K562 (cell line): ENCODE measurements at regions not wholly inside any gene's neighbourhood (a gene's known extent, or its start where the extent isn't known, plus 50 kb on each side); places are given as distances from the start of the nearest gene placed in this dataset.

Experiments
- ASH1L ChIP-seq: fragments of 450-650 bp; IDR thresholded peaks from 2 replicates; pipeline ENCODE4 v1.6.1; 2018; ENCODE audit warnings: borderline replicate concordance, mild to moderate bottlenecking, low read depth; ENCODE audit not compliant: partially characterized antibody
- GTF2A2 ChIP-seq: IDR thresholded peaks from 2 replicates; pipeline ENCODE4 v1.6.1; 2016; ENCODE audit warnings: mild to moderate bottlenecking, missing genetic modification characterization, missing compliant biosample characterization
- NCOA1 ChIP-seq: fragments of 450-650 bp; IDR thresholded peaks from 2 replicates; pipeline ENCODE4 v1.6.1; 2016; ENCODE audit warnings: low read depth
- ZNF232 ChIP-seq: sonication (generic); formaldehyde crosslinking; IDR thresholded peaks from 2 replicates; pipeline ENCODE4 v1.8.0; 2022; ENCODE audit warnings: mild to moderate bottlenecking, missing genetic modification reagents
- TF ChIP-seq, protein P1 (sequence below): fragments of 250-450 bp; sonication (Bioruptor Pico); IDR thresholded peaks from 2 replicates; pipeline ENCODE4 v1.5.0; 2021; ENCODE audit warnings: mild to moderate bottlenecking, borderline replicate concordance
- TF ChIP-seq, protein P2 (sequence below), 2 experiments: fragments of 150-350 bp in 1 of 2; IDR thresholded peaks; 2 replicates each; pipeline ENCODE4 v1.6.1; 2012 to 2016; ENCODE audit warnings: low read depth in 2 of 2, low read length in 2 of 2, mild to moderate bottlenecking in 1 of 2, moderate library complexity in 1 of 2

DNA sequence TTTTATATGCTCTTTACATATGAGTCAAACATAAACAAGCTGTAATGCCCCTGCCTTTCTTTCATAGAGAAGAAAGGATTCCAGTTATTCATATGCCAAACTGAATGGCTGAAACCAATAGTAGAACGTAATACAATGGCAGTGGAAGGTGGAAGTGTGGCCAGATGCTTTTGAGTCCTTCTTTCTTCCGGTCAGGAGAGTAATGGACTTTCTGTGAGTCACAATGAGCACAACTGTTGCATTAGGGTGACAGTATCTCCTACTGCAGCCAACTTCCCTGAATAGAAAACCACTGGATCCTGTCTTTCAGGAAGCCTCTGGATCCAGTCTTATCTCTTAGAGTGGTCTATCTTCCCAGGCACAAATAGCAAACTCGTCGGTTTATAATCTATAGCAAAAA lies 855.2 kb downstream of the MAT2B start (continued):
- TF ChIP-seq, protein P1, sequence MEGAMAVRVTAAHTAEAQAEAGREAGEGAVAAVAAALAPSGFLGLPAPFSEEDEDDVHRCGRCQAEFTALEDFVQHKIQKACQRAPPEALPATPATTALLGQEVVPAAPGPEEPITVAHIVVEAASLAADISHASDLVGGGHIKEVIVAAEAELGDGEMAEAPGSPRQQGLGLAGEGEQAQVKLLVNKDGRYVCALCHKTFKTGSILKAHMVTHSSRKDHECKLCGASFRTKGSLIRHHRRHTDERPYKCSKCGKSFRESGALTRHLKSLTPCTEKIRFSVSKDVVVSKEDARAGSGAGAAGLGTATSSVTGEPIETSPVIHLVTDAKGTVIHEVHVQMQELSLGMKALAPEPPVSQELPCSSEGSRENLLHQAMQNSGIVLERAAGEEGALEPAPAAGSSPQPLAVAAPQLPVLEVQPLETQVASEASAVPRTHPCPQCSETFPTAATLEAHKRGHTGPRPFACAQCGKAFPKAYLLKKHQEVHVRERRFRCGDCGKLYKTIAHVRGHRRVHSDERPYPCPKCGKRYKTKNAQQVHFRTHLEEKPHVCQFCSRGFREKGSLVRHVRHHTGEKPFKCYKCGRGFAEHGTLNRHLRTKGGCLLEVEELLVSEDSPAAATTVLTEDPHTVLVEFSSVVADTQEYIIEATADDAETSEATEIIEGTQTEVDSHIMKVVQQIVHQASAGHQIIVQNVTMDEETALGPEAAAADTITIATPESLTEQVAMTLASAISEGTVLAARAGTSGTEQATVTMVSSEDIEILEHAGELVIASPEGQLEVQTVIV (CRISPR knock-in tag) = no peak
- TF ChIP-seq ZNF232 (CRISPR knock-in tag) (no peak), ASH1L (no peak), NCOA1 (no peak; the same call in 1 of the 2 replicates), GTF2A2 (no peak)
- TF ChIP-seq, protein P2, sequence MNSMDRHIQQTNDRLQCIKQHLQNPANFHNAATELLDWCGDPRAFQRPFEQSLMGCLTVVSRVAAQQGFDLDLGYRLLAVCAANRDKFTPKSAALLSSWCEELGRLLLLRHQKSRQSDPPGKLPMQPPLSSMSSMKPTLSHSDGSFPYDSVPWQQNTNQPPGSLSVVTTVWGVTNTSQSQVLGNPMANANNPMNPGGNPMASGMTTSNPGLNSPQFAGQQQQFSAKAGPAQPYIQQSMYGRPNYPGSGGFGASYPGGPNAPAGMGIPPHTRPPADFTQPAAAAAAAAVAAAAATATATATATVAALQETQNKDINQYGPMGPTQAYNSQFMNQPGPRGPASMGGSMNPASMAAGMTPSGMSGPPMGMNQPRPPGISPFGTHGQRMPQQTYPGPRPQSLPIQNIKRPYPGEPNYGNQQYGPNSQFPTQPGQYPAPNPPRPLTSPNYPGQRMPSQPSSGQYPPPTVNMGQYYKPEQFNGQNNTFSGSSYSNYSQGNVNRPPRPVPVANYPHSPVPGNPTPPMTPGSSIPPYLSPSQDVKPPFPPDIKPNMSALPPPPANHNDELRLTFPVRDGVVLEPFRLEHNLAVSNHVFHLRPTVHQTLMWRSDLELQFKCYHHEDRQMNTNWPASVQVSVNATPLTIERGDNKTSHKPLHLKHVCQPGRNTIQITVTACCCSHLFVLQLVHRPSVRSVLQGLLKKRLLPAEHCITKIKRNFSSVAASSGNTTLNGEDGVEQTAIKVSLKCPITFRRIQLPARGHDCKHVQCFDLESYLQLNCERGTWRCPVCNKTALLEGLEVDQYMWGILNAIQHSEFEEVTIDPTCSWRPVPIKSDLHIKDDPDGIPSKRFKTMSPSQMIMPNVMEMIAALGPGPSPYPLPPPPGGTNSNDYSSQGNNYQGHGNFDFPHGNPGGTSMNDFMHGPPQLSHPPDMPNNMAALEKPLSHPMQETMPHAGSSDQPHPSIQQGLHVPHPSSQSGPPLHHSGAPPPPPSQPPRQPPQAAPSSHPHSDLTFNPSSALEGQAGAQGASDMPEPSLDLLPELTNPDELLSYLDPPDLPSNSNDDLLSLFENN (IDR thresholded peaks at IDR 0.05; ENCODE audit: low read depth in 2 of 2, low read length in 2 of 2) = 0 out of 4 replicates have a peak, but pooled peaks of 1 of the 2 experiments have one; percentile 50
